ENCODE measurements at regions not wholly inside any gene's neighbourhood (a gene's known extent, or its start where the extent isn't known, plus 50 kb on each side); places are given as distances from the start of the nearest gene placed in this dataset.

GRCh38 chr11:134889832-134890231 lies 477.8 kb upstream of the B3GAT1 start:
- Mint-ChIP-seq H3K27me3 (ENCODE audit: low read depth) (peaks cover 13% of the 10 kb centered on the region), H3K27ac (no peak overlapping the region), H3K36me3 (ENCODE audit: low read depth) (no peaks in the 10 kb centered on the region), H3K9me3 (peaks cover 11% of the 10 kb centered on the region), H3K4me3 (no peak overlapping the region), H3K4me1 (peaks cover 7% of the 10 kb centered on the region)
- TF ChIP-seq CTCF (IDR thresholded peaks at IDR 0.05; ENCODE audit: unreplicated experiment in 3 of 3) = no peak

DNA sequence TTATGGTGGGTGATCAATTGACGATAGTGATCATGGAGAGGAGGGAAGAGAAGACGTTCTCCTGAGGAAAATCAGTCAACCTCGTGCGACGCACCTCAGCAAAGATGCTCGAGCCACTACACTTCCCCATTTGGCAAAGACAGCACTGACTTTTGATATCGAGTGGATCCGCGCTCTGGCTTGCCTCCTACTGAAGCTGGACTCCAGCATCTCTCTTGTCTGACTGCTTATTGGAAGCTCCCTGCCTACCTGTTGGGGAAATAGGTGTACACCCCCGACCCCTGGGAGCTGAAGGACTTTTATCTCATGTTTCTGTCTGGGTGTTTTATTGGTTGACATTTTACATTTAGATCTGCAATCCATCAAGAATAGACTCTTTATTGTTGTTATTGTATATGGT lies 476.8 kb upstream of the B3GAT1 start:
- H3K4me1 Mint-ChIP-seq = peaks cover 7% of the 10 kb centered on the region
- no peak overlapping the region for H3K27ac Mint-ChIP-seq
- H3K27me3 Mint-ChIP-seq (ENCODE audit: low read depth) = peaks cover 11% of the 10 kb centered on the region
- H3K9me3 Mint-ChIP-seq = peaks cover 11% of the 10 kb centered on the region
- H3K4me3 Mint-ChIP-seq = no peak overlapping the region
- H3K36me3 Mint-ChIP-seq (ENCODE audit: low read depth) = no peaks in the 10 kb centered on the region
- TF ChIP-seq CTCF (IDR thresholded peaks at IDR 0.05; ENCODE audit: unreplicated experiment in 3 of 3) = no peak

- H3K36me3 Mint-ChIP-seq (ENCODE audit: low read depth) = no peaks in the 10 kb centered on the region
- peaks cover 9% of the 10 kb centered on the region for H3K9me3 Mint-ChIP-seq
- no peak overlapping the region for H3K27ac Mint-ChIP-seq
- no peak overlapping the region for H3K4me3 Mint-ChIP-seq
- TF ChIP-seq CTCF (IDR thresholded peaks at IDR 0.05; ENCODE audit: unreplicated experiment in 3 of 3) = no peak
- H3K4me1 Mint-ChIP-seq = peaks cover 7% of the 10 kb centered on the region
- H3K27me3 Mint-ChIP-seq (ENCODE audit: low read depth) = peaks cover 16% of the 10 kb centered on the region
These were observed 475.9 kb upstream of the B3GAT1 start for GRCh38 chr11:134887896-134888295.

DNA sequence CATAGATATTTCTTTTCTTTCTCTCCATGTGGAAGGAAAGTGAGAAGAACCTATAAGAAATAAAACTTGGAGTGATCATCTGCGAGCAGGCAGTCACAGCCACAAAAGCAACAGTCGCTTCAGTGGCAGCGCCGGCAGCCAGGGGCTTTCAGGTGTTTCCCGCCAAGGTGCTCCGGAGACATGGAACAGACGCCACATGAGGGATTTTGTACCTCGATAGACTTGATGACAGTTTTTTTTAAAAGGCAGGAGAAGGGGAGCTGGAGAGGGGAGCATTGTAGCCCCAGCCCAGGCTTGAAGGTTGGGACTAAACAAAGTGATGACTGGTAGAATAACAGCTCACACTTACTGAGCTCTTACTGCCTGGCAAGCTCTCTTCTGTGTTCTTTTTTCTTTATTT lies 471.4 kb upstream of the B3GAT1 start:
- no peaks in the 10 kb centered on the region for H3K36me3 Mint-ChIP-seq (ENCODE audit: low read depth)
- no peak overlapping the region for H3K4me3 Mint-ChIP-seq

GRCh38 chr11:134882671-134883297 lies 470.7 kb upstream of the B3GAT1 start:
- H3K27ac Mint-ChIP-seq = no peak overlapping the region
- H3K4me1 Mint-ChIP-seq = peaks cover 7% of the 10 kb centered on the region
- no peaks in the 10 kb centered on the region for H3K36me3 Mint-ChIP-seq (ENCODE audit: low read depth)
- H3K9me3 Mint-ChIP-seq = no peaks in the 10 kb centered on the region
- peaks cover 23% of the 10 kb centered on the region for H3K27me3 Mint-ChIP-seq (ENCODE audit: low read depth)
- no peak for TF ChIP-seq CTCF (IDR thresholded peaks at IDR 0.05; ENCODE audit: unreplicated experiment in 3 of 3)
- H3K4me3 Mint-ChIP-seq = no peak overlapping the region

More for the DNA sequence above, 471.4 kb upstream of the B3GAT1 start:
- peaks cover 7% of the 10 kb centered on the region for H3K4me1 Mint-ChIP-seq
- TF ChIP-seq CTCF (IDR thresholded peaks at IDR 0.05; ENCODE audit: unreplicated experiment in 3 of 3) = no peak
- H3K9me3 Mint-ChIP-seq = no peaks in the 10 kb centered on the region
- H3K27me3 Mint-ChIP-seq (ENCODE audit: low read depth) = peaks cover 18% of the 10 kb centered on the region
- H3K27ac Mint-ChIP-seq = no peak overlapping the region

DNA sequence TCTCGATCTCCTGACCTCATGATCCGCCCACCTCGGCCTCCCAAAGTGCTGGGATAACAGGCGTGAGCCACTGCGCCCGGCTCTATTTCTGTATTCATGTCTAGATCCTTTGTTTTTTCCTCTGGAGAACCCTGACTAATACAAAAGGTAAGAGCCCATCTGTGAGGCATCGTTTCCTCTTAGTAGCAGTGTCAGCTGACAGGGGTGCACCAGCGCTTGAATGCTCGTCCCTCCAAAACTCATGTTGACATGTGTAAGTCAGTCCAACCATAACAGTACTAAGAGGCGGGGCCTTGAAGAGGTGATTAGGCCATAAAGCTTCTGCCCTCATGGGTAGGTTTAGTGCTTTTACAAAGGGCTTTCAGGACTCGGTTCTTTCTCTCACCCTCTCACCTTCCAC lies 470.1 kb upstream of the B3GAT1 start:
- no peak overlapping the region for H3K27ac Mint-ChIP-seq
- no peaks in the 10 kb centered on the region for H3K36me3 Mint-ChIP-seq (ENCODE audit: low read depth)
- TF ChIP-seq CTCF (IDR thresholded peaks at IDR 0.05; ENCODE audit: unreplicated experiment in 3 of 3) = no peak
- H3K9me3 Mint-ChIP-seq = no peaks in the 10 kb centered on the region
- peaks cover 23% of the 10 kb centered on the region for H3K27me3 Mint-ChIP-seq (ENCODE audit: low read depth)
- H3K4me1 Mint-ChIP-seq = peaks cover 7% of the 10 kb centered on the region
- no peak overlapping the region for H3K4me3 Mint-ChIP-seq

Data from nephron (organoid).